Activated T-cell treated with anti-CD3 and anti-CD28 coated beads, Interleukin-2, amount 50 U/mL, for 72 hours (primary cell): ENCODE measurements at regions not wholly inside any gene's neighbourhood (a gene's known extent, or its start where the extent isn't known, plus 50 kb on each side); places are given as distances from the start of the nearest gene placed in this dataset.
"Not testable (repeated sequence)": the region's sequence is repeated elsewhere in the genome, so short reads cannot be mapped to it uniquely, and the experiment has no call there.

Experiments used
- ATAC-seq, 2 donors: fragments of 150-1000 bp; cut with Tn5 transposase; replicated peaks in 1 of 2; 2 replicates each; pipeline ENCODE4 v1.10.0; 2021; ENCODE audit warnings: moderate library complexity in 2 of 2, mild to moderate bottlenecking in 1 of 2
- DNase-seq, 2 donors: peaks; one replicate each; pipeline ENCODE4 v3.0.0; 2021 to 2022; ENCODE audit warnings: mixed read lengths in 1 of 2
- H3K27ac Mint-ChIP-seq: one replicate; pipeline ENCODE4 v1.8.0; 2022; ENCODE audit warnings: mild to moderate bottlenecking, moderate library complexity, mixed read lengths
- H3K27me3 Mint-ChIP-seq: one replicate; pipeline ENCODE4 v1.8.0; 2022; ENCODE audit warnings: low read depth, mixed read lengths
- H3K36me3 Mint-ChIP-seq, 2 donors: one replicate each; pipeline ENCODE4 v1.8.0; 2022; ENCODE audit warnings: mixed read lengths in 2 of 2, mild to moderate bottlenecking in 1 of 2; ENCODE audit not compliant: insufficient read depth in 2 of 2
- H3K4me1 Mint-ChIP-seq: one replicate; pipeline ENCODE4 v1.8.0; 2022; ENCODE audit warnings: low read depth, mixed read lengths
- H3K4me3 Mint-ChIP-seq, 2 donors: one replicate each; pipeline ENCODE4 v1.8.0; 2022; ENCODE audit warnings: mild to moderate bottlenecking in 2 of 2, mixed read lengths in 2 of 2, moderate library complexity in 2 of 2
- H3K9me3 Mint-ChIP-seq, 2 donors: one replicate each; pipeline ENCODE4 v1.8.0; 2022; ENCODE audit warnings: mixed read lengths in 2 of 2

DNA sequence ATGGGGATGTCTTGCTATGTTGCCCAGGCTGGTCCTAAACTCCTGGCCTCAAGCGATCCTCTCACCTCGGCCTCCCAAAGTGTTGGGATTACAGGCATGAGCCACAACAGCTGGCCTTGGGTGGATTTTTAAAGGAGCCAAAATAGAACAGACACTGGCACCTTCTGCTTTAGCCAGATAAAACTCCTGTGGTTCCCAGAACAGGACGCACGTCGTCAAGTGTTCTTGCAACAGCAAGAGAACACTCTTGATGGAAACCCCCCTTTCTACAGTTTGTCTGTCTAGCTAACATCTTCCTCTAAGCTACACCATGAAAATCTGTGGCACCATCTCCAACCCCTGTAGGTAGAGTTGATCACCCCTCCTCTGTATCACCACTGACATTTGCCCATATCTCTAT, 122.6 kb downstream of the NPIPB5 start:
- Mint-ChIP-seq H3K4me1 (no peaks in the 10 kb centered on the region), H3K27me3 (peaks cover 13% of the 10 kb centered on the region), H3K9me3 (no peaks in the 10 kb centered on the region), H3K36me3 (no peaks in the 10 kb centered on the region), H3K27ac (no peak overlapping the region), H3K4me3 (no peak overlapping the region)
- DNase-seq (no peak), ATAC-seq (no peak)

GRCh38 chr16:22633799-22634198, 123.1 kb downstream of the NPIPB5 start:
- Mint-ChIP-seq H3K4me1 (no peaks in the 10 kb centered on the region), H3K9me3 (no peaks in the 10 kb centered on the region), H3K27ac (no peak overlapping the region), H3K27me3 (peaks cover 13% of the 10 kb centered on the region), H3K36me3 (no peaks in the 10 kb centered on the region), H3K4me3 (no peak overlapping the region)
- DNase-seq (no peak), ATAC-seq (no peak)

DNA sequence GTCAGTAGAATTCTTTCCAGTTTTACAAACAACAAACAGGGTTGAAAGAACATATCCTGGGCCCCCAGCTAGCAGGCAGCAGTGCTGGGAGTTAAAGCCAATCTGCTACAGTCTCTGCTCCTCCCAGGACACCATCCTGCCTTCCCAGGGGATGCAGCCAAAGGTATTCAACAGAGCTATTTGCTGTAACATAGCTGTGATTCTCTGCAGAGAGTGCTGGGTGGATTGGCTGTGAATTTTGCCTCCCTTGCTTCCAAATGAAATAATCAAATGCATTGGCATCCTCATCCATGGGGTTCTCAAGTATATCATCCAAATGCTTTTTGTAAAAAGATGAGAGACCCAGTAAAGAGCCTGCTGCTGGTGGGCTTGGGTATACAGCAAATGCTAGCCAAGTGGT, 124.3 kb downstream of the NPIPB5 start:
- H3K27ac Mint-ChIP-seq = no peak overlapping the region
- peaks cover 13% of the 10 kb centered on the region for H3K27me3 Mint-ChIP-seq
- no peak overlapping the region for H3K4me3 Mint-ChIP-seq
- H3K9me3 Mint-ChIP-seq = no peaks in the 10 kb centered on the region
- ATAC-seq (no peak), DNase-seq (no peak)
- no peaks in the 10 kb centered on the region for H3K36me3 Mint-ChIP-seq
- H3K4me1 Mint-ChIP-seq = no peaks in the 10 kb centered on the region

GRCh38 chr16:22635357-22635761, 124.7 kb downstream of the NPIPB5 start:
- DNase-seq (no peak), ATAC-seq (no peak)
- Mint-ChIP-seq H3K4me1 (no peaks in the 10 kb centered on the region), H3K36me3 (no peaks in the 10 kb centered on the region), H3K27ac (no peak overlapping the region), H3K9me3 (no peaks in the 10 kb centered on the region), H3K4me3 (no peak overlapping the region), H3K27me3 (peaks cover 13% of the 10 kb centered on the region)

DNA sequence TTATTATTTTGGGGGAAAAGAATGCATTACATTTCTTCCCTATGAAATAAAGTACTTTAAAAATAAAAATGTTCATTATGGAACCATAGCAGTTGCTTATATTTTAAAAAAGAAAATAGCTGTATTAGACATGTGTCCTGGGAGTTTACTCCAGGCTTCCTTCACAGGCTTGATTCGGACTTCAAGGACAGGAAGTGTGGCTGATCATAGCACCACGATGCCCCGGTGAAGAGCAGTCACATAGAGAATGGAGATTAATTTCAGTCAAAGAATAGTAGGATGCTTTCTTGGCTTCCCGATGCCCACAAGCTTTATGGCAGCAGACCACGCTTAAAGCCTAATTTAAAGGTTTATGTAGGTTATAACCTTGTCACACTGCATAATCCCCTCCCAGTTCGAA, 125.1 kb downstream of the NPIPB5 start:
- Mint-ChIP-seq H3K27ac (no peak overlapping the region), H3K4me1 (no peaks in the 10 kb centered on the region)

GRCh38 chr16:22638393-22639206, 127.9 kb downstream of the NPIPB5 start:
- Mint-ChIP-seq H3K9me3 (no peaks in the 10 kb centered on the region), H3K4me1 (no peaks in the 10 kb centered on the region), H3K27me3 (peaks cover 9% of the 10 kb centered on the region), H3K4me3 (no peak overlapping the region), H3K27ac (no peak overlapping the region), H3K36me3 (no peaks in the 10 kb centered on the region)
- ATAC-seq (no peak), DNase-seq (no peak)

More for the DNA sequence above, 125.1 kb downstream of the NPIPB5 start:
- no peaks in the 10 kb centered on the region for H3K9me3 Mint-ChIP-seq
- peaks cover 13% of the 10 kb centered on the region for H3K27me3 Mint-ChIP-seq
- H3K36me3 Mint-ChIP-seq = no peaks in the 10 kb centered on the region
- no peak overlapping the region for H3K4me3 Mint-ChIP-seq
- no peak for DNase-seq
- no peak for ATAC-seq

- ATAC-seq = no peak
- no peak for DNase-seq
- no peaks in the 10 kb centered on the region for H3K36me3 Mint-ChIP-seq
- no peaks in the 10 kb centered on the region for H3K4me1 Mint-ChIP-seq
- H3K27ac Mint-ChIP-seq = no peak overlapping the region
- no peaks in the 10 kb centered on the region for H3K9me3 Mint-ChIP-seq
- no peaks in the 10 kb centered on the region for H3K27me3 Mint-ChIP-seq
- H3K4me3 Mint-ChIP-seq = no peak overlapping the region
Observed at GRCh38 chr16:22641131-22641628, 130.5 kb downstream of the NPIPB5 start.

GRCh38 chr16:22642416-22643088, 131.9 kb downstream of the NPIPB5 start:
- Mint-ChIP-seq H3K4me1 (no peaks in the 10 kb centered on the region), H3K27me3 (no peaks in the 10 kb centered on the region), H3K36me3 (no peaks in the 10 kb centered on the region), H3K27ac (no peak overlapping the region), H3K9me3 (no peaks in the 10 kb centered on the region), H3K4me3 (no peak overlapping the region)
- ATAC-seq = no peak
- DNase-seq = no peak

DNA sequence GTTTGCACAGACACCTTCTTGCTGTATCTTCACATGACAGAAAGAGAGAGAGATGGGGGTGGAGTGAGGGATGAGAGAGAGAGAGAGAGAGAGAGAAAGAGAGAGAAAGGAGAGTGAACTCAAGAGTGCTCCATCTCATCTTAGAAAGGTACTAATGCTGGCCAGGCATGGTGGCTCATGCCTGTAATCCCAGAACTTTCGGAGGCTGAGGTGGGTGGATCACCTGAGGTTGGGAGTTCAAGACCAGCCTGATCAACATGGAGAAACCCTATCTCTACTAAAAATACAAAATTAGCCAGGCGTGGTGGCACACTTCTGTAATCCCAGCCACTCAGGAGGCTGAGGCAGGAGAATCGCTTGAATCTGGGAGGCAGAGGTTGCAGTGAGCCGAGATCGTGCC, 132.5 kb downstream of the NPIPB5 start:
- H3K4me3 Mint-ChIP-seq, DNase-seq, H3K27me3 Mint-ChIP-seq: not testable (repeated sequence)

DNA sequence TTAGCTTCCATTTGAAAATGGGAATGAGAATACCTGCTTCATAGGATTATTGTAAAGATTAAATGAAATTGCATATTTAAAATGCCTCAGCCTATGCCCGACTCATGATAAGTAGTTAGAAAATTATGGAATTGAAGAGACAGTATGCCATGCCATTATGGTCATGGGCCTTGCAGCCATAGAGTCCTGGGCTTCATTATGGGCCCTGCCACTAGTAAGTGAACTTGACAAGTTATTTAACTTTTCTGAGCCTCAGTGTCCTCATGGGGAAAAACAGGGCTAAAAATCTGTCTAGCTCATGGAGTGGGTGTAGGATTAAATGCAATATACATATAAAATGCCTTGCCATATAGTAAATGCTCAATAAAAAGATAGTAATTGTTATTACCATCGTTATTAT, 133.2 kb downstream of the NPIPB5 start:
- H3K4me3 Mint-ChIP-seq = no peak overlapping the region
- no peaks in the 10 kb centered on the region for H3K36me3 Mint-ChIP-seq
- H3K9me3 Mint-ChIP-seq = no peaks in the 10 kb centered on the region
- DNase-seq (no peak), ATAC-seq (no peak)
- H3K27me3 Mint-ChIP-seq = no peaks in the 10 kb centered on the region
- no peaks in the 10 kb centered on the region for H3K4me1 Mint-ChIP-seq
- H3K27ac Mint-ChIP-seq = no peak overlapping the region

More for the DNA sequence above, 132.5 kb downstream of the NPIPB5 start:
- H3K4me1 Mint-ChIP-seq, ATAC-seq, H3K27ac Mint-ChIP-seq, H3K36me3 Mint-ChIP-seq, H3K9me3 Mint-ChIP-seq: not testable (repeated sequence)

GRCh38 chr16:22645868-22646267, 135.2 kb downstream of the NPIPB5 start:
- H3K4me1 Mint-ChIP-seq = no peaks in the 10 kb centered on the region
- DNase-seq (no peak), ATAC-seq (no peak)
- no peak overlapping the region for H3K27ac Mint-ChIP-seq
- no peaks in the 10 kb centered on the region for H3K9me3 Mint-ChIP-seq
- H3K27me3 Mint-ChIP-seq = no peaks in the 10 kb centered on the region
- no peak overlapping the region for H3K4me3 Mint-ChIP-seq
- H3K36me3 Mint-ChIP-seq = no peaks in the 10 kb centered on the region

DNA sequence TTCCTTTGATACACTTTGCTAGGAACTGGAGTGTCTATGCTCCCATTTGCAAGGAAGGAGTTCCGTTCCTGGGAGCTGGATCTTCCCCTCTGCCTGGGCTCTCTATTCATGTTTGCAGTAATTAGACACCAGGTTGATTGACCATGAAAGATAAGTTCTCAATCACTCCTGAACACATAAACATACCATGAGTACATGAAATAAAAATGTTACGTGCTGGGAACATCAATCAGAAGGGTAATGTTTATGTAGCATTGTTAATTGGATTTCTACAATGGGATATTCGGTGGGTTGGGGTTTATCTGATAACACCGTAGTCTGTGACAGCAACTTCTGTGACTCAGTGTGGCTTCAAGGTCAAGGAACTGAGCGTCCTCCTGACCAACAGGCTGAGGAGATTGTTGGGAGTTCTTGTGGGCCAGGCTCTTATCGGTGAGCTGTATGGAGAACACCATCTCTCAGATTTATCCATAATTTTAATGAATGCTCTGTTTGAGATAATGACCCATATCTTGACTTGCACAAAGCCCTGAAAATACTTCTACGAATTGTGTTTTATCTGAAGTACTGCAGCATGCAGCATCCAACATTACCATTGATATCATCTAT, 136.4 kb downstream of the NPIPB5 start:
- Mint-ChIP-seq H3K27ac (no peak overlapping the region), H3K4me3 (no peak overlapping the region), H3K27me3 (no peaks in the 10 kb centered on the region), H3K4me1 (no peaks in the 10 kb centered on the region), H3K36me3 (no peaks in the 10 kb centered on the region), H3K9me3 (no peaks in the 10 kb centered on the region)
- ATAC-seq (no peak), DNase-seq (no peak)

DNA sequence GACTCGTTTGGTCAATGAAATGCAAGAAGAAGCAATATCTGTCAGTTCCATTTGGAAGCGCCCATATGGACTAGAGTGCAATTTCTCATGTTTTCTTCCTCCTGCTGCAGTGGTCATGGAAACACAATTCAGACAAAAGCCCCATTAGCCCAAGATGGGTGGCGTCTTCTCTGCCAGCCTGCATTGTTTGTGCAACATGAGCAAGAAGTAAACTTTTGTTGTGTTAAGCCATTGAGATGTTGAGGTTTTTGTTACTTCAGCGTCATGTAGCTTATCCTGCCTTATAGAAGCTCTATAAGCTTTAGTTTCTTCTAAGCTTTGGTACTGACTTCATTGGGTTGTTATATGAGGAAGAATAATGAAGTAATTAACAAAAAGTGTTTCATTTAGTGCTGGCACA, 137.4 kb downstream of the NPIPB5 start:
- Mint-ChIP-seq H3K9me3 (no peaks in the 10 kb centered on the region), H3K27me3 (peaks cover 2% of the 10 kb centered on the region), H3K4me3 (no peak overlapping the region), H3K4me1 (no peaks in the 10 kb centered on the region), H3K36me3 (no peaks in the 10 kb centered on the region), H3K27ac (no peak overlapping the region)
- ATAC-seq = no peak
- DNase-seq = no peak
